Stimulated activated CD8-positive, alpha-beta memory T cell treated with anti-CD3 and anti-CD28 coated beads, Interleukin-7, amount 100 ng/mL, for 48 hours (primary cell): ENCODE measurements at regions not wholly inside any gene's neighbourhood (a gene's known extent, or its start where the extent isn't known, plus 50 kb on each side); places are given as distances from the start of the nearest gene placed in this dataset.

Experiments
- DNase-seq, 2 donors: peaks; one replicate each; pipeline ENCODE4 v3.0.0-alpha.2; 2020; ENCODE audit warnings: low read depth in 1 of 2; ENCODE audit errors: extremely low read depth in 1 of 2

GRCh38 chr11:116601814-116602636 lies 170.8 kb downstream of the BUD13 start:
- DNase-seq, result no peak

DNA sequence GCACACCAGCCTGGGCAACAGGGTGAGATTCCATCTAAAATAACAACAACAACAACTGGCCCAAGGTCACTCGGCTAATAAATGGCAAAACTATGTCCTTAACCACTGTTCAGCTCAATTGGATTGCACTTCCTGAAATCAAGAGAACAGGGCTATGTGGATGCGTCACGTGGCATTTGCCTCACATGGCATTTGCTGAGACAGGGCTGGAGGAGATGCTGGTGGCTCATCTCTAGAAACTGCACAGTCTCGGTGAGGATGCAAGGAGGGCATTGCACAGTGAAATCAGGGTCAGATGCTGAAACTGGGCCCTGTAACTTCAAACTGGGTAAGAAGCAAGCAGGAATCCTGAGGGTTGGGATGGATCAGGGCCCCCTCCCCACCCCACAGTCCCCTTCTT lies 171.9 kb downstream of the BUD13 start:
- DNase-seq, result no peak

GRCh38 chr11:116598556-116598955 lies 174.2 kb downstream of the BUD13 start:
- DNase-seq, result no peak

DNA sequence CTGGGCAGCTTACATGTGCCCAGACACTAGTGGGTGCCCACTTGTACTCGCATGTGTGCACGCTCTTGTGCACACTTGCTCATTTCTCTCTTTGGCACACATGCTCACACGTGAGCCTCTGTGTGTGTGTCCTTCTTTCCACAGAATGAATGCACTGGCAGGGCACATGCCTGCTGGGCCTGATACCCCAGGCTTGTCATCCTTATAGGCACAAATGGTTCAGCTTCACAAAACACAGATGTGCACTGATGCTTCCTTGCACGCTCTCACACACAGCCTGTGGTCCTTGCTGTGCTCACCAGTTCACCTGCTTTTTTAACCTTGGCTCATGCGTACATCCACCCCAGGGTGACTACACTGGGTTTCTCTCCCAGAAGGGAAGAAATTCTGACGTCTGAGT lies 174.8 kb downstream of the BUD13 start:
- DNase-seq, result no peak

DNA sequence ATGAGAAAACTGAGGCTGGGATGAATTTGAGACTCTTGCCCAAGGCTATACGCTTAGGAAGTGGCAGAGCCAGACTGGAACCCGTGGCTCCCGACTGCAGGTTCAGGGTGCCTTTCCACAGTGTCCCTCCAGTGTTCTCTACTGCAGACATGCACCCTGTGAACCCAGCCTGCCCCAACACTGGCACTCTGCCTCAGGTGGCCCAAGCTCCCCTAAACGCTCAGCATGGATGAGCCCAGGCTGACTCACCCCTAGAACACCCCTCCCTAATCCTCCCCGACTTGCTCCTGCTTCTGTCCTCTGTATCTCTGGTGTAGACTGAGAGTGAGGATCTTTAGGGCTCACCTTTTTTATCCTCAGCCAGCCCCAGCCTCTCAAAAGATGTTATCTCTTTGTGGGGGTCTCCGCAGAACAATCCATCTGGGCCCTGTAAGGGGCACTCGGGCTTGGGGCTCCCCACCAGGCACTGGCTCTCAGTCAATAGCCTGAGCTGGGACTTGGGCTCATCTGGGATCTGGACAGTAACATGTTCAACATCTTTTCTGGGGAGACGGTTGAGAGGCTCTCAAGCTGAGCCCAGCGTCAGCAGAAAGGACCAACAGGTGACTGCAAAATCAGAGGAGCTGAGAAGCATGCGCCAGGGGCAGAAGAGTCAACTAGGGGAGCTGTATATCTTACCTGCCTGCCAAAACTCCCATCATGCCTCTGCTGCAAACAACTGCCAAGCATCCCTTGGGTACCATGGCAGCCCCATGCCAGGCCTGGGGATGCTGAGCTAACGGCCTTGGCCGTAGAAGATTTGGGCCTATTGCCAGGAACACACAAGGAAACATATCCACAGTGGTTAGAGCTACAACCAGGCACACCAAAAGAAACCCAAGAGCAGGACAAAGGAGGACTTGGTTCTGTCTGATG lies 176.2 kb downstream of the BUD13 start:
- DNase-seq, result no peak

GRCh38 chr11:116595305-116595880 lies 177.4 kb downstream of the BUD13 start:
- no peak for DNase-seq

GRCh38 chr11:116590844-116591570 lies 181.8 kb downstream of the BUD13 start:
- no peak for DNase-seq

- no peak for DNase-seq
Measured at GRCh38 chr11:116589402-116589801, 183.4 kb downstream of the BUD13 start.

- DNase-seq, result no peak
Measured at GRCh38 chr11:116586392-116586791, 186.4 kb downstream of the BUD13 start.

DNA sequence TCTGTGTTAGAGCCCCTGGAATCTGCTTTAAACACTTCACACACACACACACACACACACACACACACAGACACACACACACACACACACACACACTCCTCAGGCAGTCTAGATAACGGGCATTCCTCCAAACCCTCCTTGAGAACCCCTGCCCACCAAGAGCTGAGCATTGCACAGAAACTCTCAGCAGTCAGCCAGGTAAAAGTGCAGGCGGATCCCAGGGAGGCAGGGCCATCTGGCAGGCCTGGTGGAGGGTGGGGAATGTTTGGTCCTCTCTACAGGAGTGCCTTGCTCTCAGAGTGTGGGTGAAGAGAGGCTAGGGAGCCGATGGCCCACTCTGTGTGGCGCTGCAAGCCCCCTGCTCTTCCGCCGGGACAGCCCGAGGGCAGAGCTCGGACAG lies 190.2 kb downstream of the BUD13 start:
- DNase-seq, result no peak

DNA sequence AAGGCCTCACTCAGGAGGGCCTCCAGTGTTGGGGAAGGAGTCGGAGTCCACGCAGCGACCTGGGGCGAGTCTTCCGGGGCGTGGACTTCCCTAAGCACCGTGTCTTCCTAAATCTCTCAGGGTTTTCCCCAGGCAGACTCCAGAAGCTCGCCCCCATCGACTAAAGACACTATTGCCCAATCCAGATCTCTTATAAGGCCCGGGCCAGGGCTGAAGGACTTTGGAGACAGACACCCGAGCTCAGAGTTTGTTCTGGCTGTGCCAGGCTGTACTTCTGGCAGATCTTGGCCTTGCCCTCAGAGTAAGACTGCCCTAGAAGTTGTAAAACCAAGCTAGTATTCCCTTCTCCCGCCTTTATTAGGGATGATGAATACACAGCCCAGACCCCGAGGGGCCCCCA lies 191.4 kb downstream of the BUD13 start:
- DNase-seq, result no peak

GRCh38 chr11:116580799-116581198 lies 192.0 kb downstream of the BUD13 start:
- DNase-seq, result no peak

GRCh38 chr11:116579857-116580727 lies 192.7 kb downstream of the BUD13 start:
- no peak for DNase-seq

DNA sequence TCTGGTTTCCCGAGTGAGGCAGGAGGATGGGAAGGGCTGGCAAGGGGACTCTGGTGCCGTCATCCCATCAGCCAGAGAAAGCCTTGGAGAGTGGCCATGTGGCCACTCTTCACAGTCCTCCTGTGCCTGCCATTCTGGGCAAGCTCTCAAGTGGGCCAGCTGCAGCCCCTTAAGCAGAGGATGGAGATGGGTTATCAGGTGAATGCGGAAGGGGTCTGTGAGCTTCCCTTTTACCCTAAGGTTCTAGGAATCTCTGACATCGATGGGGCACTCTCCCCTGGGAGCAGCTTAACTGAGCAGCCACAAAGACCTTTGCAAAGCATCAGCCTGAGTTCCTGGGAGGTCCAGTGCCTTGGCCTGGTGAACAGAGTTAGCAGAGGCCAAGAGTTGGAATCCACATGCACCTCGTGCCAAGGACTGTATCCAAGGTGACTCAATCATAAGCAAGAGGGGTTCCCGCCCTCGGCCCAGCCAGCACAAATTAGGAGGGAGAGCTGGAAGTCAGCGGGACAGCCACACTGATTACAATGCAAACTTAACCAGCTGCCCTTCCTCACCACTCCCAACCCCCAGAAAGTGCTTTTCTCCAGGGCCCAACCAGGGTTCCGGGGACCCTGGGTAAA lies 193.6 kb downstream of the BUD13 start:
- DNase-seq, result no peak

GRCh38 chr11:116577956-116578355 lies 194.8 kb downstream of the BUD13 start:
- no peak for DNase-seq

DNA sequence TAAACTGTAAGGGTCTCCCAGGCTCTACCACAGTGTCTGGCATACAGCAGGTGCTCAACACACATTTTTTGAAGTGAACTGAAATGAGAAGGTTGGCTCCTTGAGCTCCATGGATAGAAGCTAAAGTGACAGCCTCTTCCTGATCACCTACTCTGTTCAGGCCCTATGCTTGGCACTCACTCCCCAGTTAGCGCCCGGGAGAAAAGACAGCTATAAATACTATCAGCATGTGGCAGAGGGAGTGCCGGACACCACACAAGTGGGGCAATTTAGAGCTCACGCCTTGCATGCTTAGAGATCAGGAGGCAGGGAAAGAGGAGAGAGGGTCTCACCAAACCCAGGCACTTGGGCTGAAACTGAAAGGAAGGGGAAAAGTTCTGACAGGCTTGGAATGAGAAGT lies 195.5 kb downstream of the BUD13 start:
- no peak for DNase-seq

- peak in 1 of 2 donors; percentile 10 for DNase-seq
Measured at GRCh38 chr11:116576526-116576925, 196.3 kb downstream of the BUD13 start.

GRCh38 chr11:116567721-116568242 lies 205.0 kb downstream of the BUD13 start:
- DNase-seq, result no peak

DNA sequence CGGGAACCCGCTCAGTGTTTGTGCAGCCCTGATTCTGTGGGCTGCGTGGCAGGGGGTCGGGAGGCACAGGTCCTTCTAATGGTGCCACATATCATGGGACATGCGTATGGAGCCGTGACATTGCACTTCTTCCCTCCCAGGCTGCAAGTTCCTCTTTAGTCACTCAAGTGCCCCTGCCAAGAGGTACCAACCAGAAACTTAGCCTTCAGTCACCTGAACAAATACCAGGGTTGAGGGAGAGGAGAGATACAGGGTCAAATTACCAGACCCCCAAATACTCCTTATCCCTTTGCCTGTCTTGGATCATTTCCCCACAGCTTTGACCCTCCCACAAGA lies 209.1 kb downstream of the BUD13 start:
- DNase-seq, result no peak
